ENCODE measurements at regions not wholly inside any gene's neighbourhood (a gene's known extent, or its start where the extent isn't known, plus 50 kb on each side); places are given as distances from the start of the nearest gene placed in this dataset.

GRCh38 chr3:135473449-135473848, 492.1 kb upstream of the PPP2R3A start:
- DNase-seq (ENCODE audit: low spot score): no peak

GRCh38 chr3:135487261-135487660, 478.3 kb upstream of the PPP2R3A start:
- no peak for DNase-seq (ENCODE audit: low spot score)

- no peak for DNase-seq (ENCODE audit: low spot score)
These were observed 475.2 kb upstream of the PPP2R3A start for GRCh38 chr3:135490219-135490915.

- DNase-seq (ENCODE audit: low spot score): no peak
These were observed 473.9 kb upstream of the PPP2R3A start for GRCh38 chr3:135491491-135492205.

- DNase-seq (ENCODE audit: low spot score): no peak
These were observed 469.6 kb upstream of the PPP2R3A start for GRCh38 chr3:135495891-135496290.

- no peak for DNase-seq (ENCODE audit: low spot score)
These were observed 467.5 kb upstream of the PPP2R3A start for GRCh38 chr3:135497979-135498378.

GRCh38 chr3:135499426-135499825, 466.1 kb upstream of the PPP2R3A start:
- DNase-seq (ENCODE audit: low spot score): no peak

- DNase-seq (ENCODE audit: low spot score): no peak
These were observed 465.5 kb upstream of the PPP2R3A start for GRCh38 chr3:135500034-135500433.

GRCh38 chr3:135503065-135503759, 462.3 kb upstream of the PPP2R3A start:
- no peak for DNase-seq (ENCODE audit: low spot score)

GRCh38 chr3:135503760-135504686, 461.5 kb upstream of the PPP2R3A start:
- peak; percentile 71 for DNase-seq (ENCODE audit: low spot score)

- peak; percentile 32 for DNase-seq (ENCODE audit: low spot score)
These were observed 452.1 kb upstream of the PPP2R3A start for GRCh38 chr3:135513106-135514059.

- no peak for DNase-seq (ENCODE audit: low spot score)
These were observed 451.5 kb upstream of the PPP2R3A start for GRCh38 chr3:135514060-135514448.

GRCh38 chr3:135516143-135516542, 449.4 kb upstream of the PPP2R3A start:
- DNase-seq (ENCODE audit: low spot score): no peak

- no peak for DNase-seq (ENCODE audit: low spot score)
These were observed 437.0 kb upstream of the PPP2R3A start for GRCh38 chr3:135528413-135529015.

- DNase-seq (ENCODE audit: low spot score): no peak
These were observed 433.5 kb upstream of the PPP2R3A start for GRCh38 chr3:135532021-135532420.

- no peak for DNase-seq (ENCODE audit: low spot score)
These were observed 427.4 kb upstream of the PPP2R3A start for GRCh38 chr3:135538123-135538522.

- DNase-seq (ENCODE audit: low spot score): no peak
These were observed 426.2 kb upstream of the PPP2R3A start for GRCh38 chr3:135539351-135539750.

GRCh38 chr3:135539854-135540253, 425.7 kb upstream of the PPP2R3A start:
- no peak for DNase-seq (ENCODE audit: low spot score)

GRCh38 chr3:135549928-135550494, 415.5 kb upstream of the PPP2R3A start:
- no peak for DNase-seq (ENCODE audit: low spot score)

GRCh38 chr3:135556174-135556573, 409.4 kb upstream of the PPP2R3A start:
- no peak for DNase-seq (ENCODE audit: low spot score)
